Activated T-cell treated with anti-CD3 and anti-CD28 coated beads, Interleukin-2, amount 50 U/mL, for 4 hours (primary cell): ENCODE measurements at regions not wholly inside any gene's neighbourhood (a gene's known extent, or its start where the extent isn't known, plus 50 kb on each side); places are given as distances from the start of the nearest gene placed in this dataset.
"Not testable (repeated sequence)": the region's sequence is repeated elsewhere in the genome, so short reads cannot be mapped to it uniquely, and the experiment has no call there.

Experiments
- ATAC-seq, 2 donors: fragments of 200-7000 bp; cut with Tn5 transposase; one replicate each; pipeline ENCODE4 v1.10.0; 2021
- DNase-seq: peaks from one replicate; pipeline ENCODE4 v3.0.0-alpha.2; 2020
- H3K27me3 Mint-ChIP-seq: one replicate; pipeline ENCODE4 v1.8.0; 2021; ENCODE audit warnings: low read depth, mixed read lengths
- H3K36me3 Mint-ChIP-seq: one replicate; pipeline ENCODE4 v1.8.0; 2022; ENCODE audit warnings: mixed read lengths; ENCODE audit not compliant: insufficient read depth
- H3K4me1 Mint-ChIP-seq: one replicate; pipeline ENCODE4 v1.8.0; 2021; ENCODE audit warnings: low read depth, mixed read lengths
- H3K4me3 Mint-ChIP-seq: one replicate; pipeline ENCODE4 v1.8.0; 2021; ENCODE audit warnings: mild to moderate bottlenecking, moderate library complexity, mixed read lengths
- H3K9me3 Mint-ChIP-seq: one replicate; pipeline ENCODE4 v1.8.0; 2021; ENCODE audit warnings: mixed read lengths

DNA sequence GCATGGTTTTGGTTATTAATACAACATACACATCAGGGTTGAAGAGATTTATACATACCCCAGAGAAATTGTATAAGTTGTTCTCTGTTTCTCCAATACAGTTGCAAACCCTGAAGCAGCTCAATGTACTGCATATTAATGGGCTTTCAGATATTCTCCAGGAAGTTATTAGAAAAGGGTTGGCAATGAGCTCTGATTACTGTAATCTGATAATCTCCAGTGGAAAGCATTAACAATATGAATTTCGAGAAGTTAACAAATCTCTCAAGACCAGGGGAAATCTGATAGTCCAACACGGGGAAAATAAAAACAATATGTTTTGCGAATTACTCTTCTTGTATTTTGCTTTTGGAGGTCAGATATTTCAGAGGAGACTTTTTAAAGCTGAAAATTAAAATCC is 950.1 kb downstream of the TBL1XR1 start:
- peaks cover 8% of the 10 kb centered on the region for H3K9me3 Mint-ChIP-seq
- H3K36me3 Mint-ChIP-seq, result no peaks in the 10 kb centered on the region
- no peak overlapping the region for H3K4me3 Mint-ChIP-seq
- no peaks in the 10 kb centered on the region for H3K4me1 Mint-ChIP-seq
- ATAC-seq (no peak), DNase-seq (no peak)
- H3K27me3 Mint-ChIP-seq, result no peaks in the 10 kb centered on the region

DNA sequence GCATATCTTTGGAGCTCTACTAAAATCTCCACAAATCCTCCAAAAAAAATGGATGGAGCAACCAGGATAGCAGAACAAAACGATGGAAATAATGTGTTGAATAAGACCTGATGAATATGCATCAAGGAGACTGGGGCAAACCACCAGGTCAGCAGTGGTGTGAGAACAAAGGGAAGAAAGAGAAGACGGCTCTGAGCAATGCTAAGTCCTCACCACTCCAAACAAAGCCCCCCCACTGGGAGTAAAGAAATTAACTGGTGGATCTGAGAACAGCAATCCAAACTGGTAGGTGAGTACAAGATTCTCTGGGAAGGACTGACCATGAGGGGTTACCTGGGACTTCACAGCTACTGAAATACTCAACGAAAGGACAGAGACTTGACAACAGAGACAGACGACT is 977.3 kb downstream of the TBL1XR1 start:
- H3K4me1 Mint-ChIP-seq, result no peaks in the 10 kb centered on the region
- no peaks in the 10 kb centered on the region for H3K36me3 Mint-ChIP-seq
- peaks cover 9% of the 10 kb centered on the region for H3K9me3 Mint-ChIP-seq
- H3K27me3 Mint-ChIP-seq, result no peaks in the 10 kb centered on the region
- DNase-seq, result no peak
- ATAC-seq, result no peak
- no peak overlapping the region for H3K4me3 Mint-ChIP-seq

DNA sequence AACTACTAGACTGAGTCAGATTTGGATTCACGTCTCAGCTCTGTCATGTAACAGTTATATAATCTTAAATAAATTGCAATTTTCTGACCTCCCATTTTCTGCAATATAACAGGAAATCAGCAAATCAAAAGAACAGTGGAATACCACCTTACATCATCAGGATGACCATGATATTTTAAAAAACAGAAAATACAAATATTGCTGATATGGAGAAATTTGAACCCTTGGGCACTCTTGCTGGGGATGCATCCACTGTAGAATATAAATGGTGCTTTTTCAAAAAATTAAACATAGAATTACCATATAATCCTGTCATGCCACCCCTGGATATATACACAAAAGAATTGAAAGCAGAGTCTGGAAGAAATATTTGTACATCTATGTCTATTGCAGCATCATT is 982.5 kb downstream of the TBL1XR1 start:
- Mint-ChIP-seq H3K9me3 (peaks cover 4% of the 10 kb centered on the region), H3K4me3 (no peak overlapping the region), H3K4me1 (no peaks in the 10 kb centered on the region), H3K36me3 (no peaks in the 10 kb centered on the region), H3K27me3 (no peaks in the 10 kb centered on the region)
- ATAC-seq, result no peak
- DNase-seq, result no peak

- H3K4me3 Mint-ChIP-seq, DNase-seq, H3K36me3 Mint-ChIP-seq, H3K4me1 Mint-ChIP-seq, H3K9me3 Mint-ChIP-seq, ATAC-seq, H3K27me3 Mint-ChIP-seq: not testable (repeated sequence)
Observed at GRCh38 chr3:176213314-176213713, 984.0 kb downstream of the TBL1XR1 start.

DNA sequence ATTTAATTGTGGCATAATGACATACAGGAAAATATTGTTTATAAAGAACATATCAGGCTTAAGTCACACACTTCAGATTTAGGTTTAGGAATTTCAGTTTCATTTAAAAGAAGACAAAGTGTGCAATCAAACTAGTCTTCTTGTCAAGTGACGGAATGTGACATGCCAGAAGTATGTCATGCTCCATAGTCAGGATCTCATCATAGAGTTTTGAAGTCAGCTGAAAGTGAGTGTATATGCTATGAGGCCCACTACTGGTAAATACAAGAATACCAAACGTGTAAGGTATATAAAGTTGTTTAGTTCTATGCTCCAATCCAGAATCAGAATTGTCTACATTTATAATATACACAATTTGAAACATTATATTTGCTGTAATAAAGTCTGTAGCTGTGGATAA is 988.4 kb downstream of the TBL1XR1 start:
- H3K4me1 Mint-ChIP-seq, result no peaks in the 10 kb centered on the region
- ATAC-seq (no peak), DNase-seq (no peak)
- H3K27me3 Mint-ChIP-seq, result no peaks in the 10 kb centered on the region
- no peaks in the 10 kb centered on the region for H3K36me3 Mint-ChIP-seq
- H3K9me3 Mint-ChIP-seq, result peaks cover 3% of the 10 kb centered on the region
- H3K4me3 Mint-ChIP-seq, result no peak overlapping the region

- H3K4me1 Mint-ChIP-seq, result no peaks in the 10 kb centered on the region
- H3K27me3 Mint-ChIP-seq, result no peaks in the 10 kb centered on the region
- ATAC-seq (no peak), DNase-seq (no peak)
- H3K36me3 Mint-ChIP-seq, result no peaks in the 10 kb centered on the region
- peaks cover 5% of the 10 kb centered on the region for H3K9me3 Mint-ChIP-seq
- no peak overlapping the region for H3K4me3 Mint-ChIP-seq
Observed at GRCh38 chr3:176208283-176208682, 989.0 kb downstream of the TBL1XR1 start.

GRCh38 chr3:176206809-176207208 is 990.5 kb downstream of the TBL1XR1 start:
- Mint-ChIP-seq H3K9me3 (peaks cover 10% of the 10 kb centered on the region), H3K4me3 (no peak overlapping the region), H3K4me1 (no peaks in the 10 kb centered on the region), H3K36me3 (no peaks in the 10 kb centered on the region), H3K27me3 (no peaks in the 10 kb centered on the region)
- no peak for ATAC-seq
- no peak for DNase-seq

- H3K36me3 Mint-ChIP-seq, result no peaks in the 10 kb centered on the region
- H3K4me1 Mint-ChIP-seq, result no peaks in the 10 kb centered on the region
- no peak for ATAC-seq
- no peaks in the 10 kb centered on the region for H3K27me3 Mint-ChIP-seq
- H3K9me3 Mint-ChIP-seq, result peaks cover 10% of the 10 kb centered on the region
- H3K4me3 Mint-ChIP-seq, result no peak overlapping the region
- no peak for DNase-seq
Observed at GRCh38 chr3:176202652-176203051, 994.6 kb downstream of the TBL1XR1 start.

GRCh38 chr3:176193032-176193730 is 1004.1 kb downstream of the TBL1XR1 start:
- H3K4me1 Mint-ChIP-seq, result no peaks in the 10 kb centered on the region
- H3K9me3 Mint-ChIP-seq, result peaks cover 17% of the 10 kb centered on the region
- H3K36me3 Mint-ChIP-seq, result no peaks in the 10 kb centered on the region
- DNase-seq (no peak), ATAC-seq (no peak)
- H3K4me3 Mint-ChIP-seq, result no peak overlapping the region
- no peaks in the 10 kb centered on the region for H3K27me3 Mint-ChIP-seq

- ATAC-seq (no peak), DNase-seq (no peak)
- H3K4me1 Mint-ChIP-seq, result no peaks in the 10 kb centered on the region
- H3K9me3 Mint-ChIP-seq, result peaks cover 18% of the 10 kb centered on the region
- H3K27me3 Mint-ChIP-seq, result no peaks in the 10 kb centered on the region
- H3K36me3 Mint-ChIP-seq, result no peaks in the 10 kb centered on the region
- no peak overlapping the region for H3K4me3 Mint-ChIP-seq
Observed at GRCh38 chr3:176190755-176191154, 1006.5 kb downstream of the TBL1XR1 start.

DNA sequence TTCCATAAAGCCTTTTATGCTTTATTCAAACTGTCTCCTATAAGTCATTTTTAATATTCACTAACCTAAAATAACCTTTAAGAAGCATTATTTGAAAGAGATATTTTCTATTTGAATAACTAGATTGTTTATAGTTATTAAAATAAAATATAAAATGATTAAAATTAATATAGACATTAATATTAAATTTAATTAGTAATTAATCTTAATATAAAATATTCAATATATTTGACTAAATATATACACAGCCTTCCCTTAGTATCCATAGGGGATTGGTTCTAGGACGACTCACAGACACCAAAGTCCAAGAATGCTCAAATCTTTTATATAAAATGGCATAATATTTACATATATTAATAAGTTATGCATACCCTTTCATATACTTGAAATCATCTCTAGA is 1014.1 kb downstream of the TBL1XR1 start:
- H3K4me3 Mint-ChIP-seq, result no peak overlapping the region
- no peaks in the 10 kb centered on the region for H3K27me3 Mint-ChIP-seq
- no peaks in the 10 kb centered on the region for H3K4me1 Mint-ChIP-seq
- H3K9me3 Mint-ChIP-seq, result peaks cover 6% of the 10 kb centered on the region
- DNase-seq (no peak), ATAC-seq (no peak)
- no peaks in the 10 kb centered on the region for H3K36me3 Mint-ChIP-seq

DNA sequence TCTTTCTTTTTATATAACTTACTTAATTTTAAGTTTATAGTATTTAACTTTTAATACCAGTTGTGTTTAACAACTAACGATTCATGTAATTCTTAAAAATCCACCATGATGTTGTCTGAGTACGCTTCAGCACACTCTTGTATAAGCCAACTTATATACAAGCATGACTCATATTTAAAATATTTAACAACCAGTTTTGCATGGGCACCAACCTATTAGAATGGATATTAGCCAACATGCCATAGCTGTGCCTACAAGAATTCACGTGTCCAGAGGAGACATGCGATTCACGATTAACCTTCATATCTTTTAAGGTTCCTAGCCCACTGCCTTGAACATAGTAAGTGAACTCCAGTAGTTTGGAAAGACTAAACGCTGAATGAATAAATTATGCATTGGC is 1023.2 kb downstream of the TBL1XR1 start:
- H3K9me3 Mint-ChIP-seq, result peaks cover 11% of the 10 kb centered on the region
- no peaks in the 10 kb centered on the region for H3K4me1 Mint-ChIP-seq
- H3K36me3 Mint-ChIP-seq, result no peaks in the 10 kb centered on the region
- ATAC-seq (no peak), DNase-seq (no peak)
- no peak overlapping the region for H3K4me3 Mint-ChIP-seq
- H3K27me3 Mint-ChIP-seq, result no peaks in the 10 kb centered on the region

DNA sequence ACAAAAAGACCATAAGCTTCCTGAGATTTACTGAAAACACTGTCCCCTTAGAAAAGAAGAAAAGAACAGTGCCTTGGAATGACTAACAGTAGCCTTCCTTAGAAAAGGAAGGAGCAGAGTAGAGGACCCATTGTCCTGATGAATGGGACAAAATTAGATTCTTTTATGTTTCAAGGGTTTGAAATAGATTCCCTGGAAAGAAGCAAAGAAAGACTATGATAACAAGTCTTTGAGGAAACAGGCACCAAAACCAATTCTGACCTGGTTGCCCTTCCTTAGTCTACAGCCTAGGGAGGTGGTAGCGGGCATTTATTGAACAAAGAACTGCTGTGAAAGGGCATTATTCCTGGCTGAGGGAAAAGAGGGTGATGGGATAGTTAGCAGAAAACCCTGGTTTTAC is 1024.8 kb downstream of the TBL1XR1 start:
- Mint-ChIP-seq H3K4me1 (no peaks in the 10 kb centered on the region), H3K4me3 (no peak overlapping the region), H3K36me3 (no peaks in the 10 kb centered on the region), H3K9me3 (peaks cover 11% of the 10 kb centered on the region), H3K27me3 (no peaks in the 10 kb centered on the region)
- DNase-seq, result no peak
- no peak for ATAC-seq

DNA sequence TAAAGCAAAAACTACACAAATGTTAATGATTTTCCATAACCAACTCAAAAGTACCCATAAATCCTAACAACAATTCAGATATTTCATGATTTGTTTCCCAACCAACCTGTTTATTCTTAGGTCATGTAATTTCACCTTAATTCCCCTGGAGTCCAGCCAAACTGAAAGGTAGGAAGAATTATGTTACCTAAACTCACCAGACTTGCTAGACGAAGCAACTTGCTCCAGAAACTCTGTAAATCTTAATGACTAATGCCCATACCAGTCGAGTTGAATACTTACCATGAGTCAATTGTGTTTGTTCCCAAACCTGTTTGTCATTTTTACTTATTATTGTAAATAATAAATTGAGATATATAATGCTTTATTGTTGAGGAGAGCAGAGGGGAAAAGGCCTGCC is 1030.0 kb downstream of the TBL1XR1 start:
- ATAC-seq, result no peak
- Mint-ChIP-seq H3K9me3 (peaks cover 12% of the 10 kb centered on the region), H3K4me1 (no peaks in the 10 kb centered on the region), H3K4me3 (no peak overlapping the region), H3K36me3 (no peaks in the 10 kb centered on the region), H3K27me3 (no peaks in the 10 kb centered on the region)
- DNase-seq, result no peak

- Mint-ChIP-seq H3K27me3 (no peaks in the 10 kb centered on the region), H3K4me3 (no peak overlapping the region), H3K9me3 (peaks cover 22% of the 10 kb centered on the region)
Observed at GRCh38 chr3:176160997-176161396, 1036.3 kb downstream of the TBL1XR1 start.

GRCh38 chr3:176159796-176160195 is 1037.5 kb downstream of the TBL1XR1 start:
- no peak for DNase-seq
- peaks cover 22% of the 10 kb centered on the region for H3K9me3 Mint-ChIP-seq
- H3K4me1 Mint-ChIP-seq, result no peaks in the 10 kb centered on the region
- H3K4me3 Mint-ChIP-seq, result no peak overlapping the region
- no peak for ATAC-seq
- H3K36me3 Mint-ChIP-seq, result no peaks in the 10 kb centered on the region
- H3K27me3 Mint-ChIP-seq, result no peaks in the 10 kb centered on the region

More at GRCh38 chr3:176160997-176161396, 1036.3 kb downstream of the TBL1XR1 start:
- DNase-seq (no peak), ATAC-seq (no peak)
- Mint-ChIP-seq H3K4me1 (no peaks in the 10 kb centered on the region), H3K36me3 (no peaks in the 10 kb centered on the region)
